HL-60 (cell line): ENCODE measurements at regions not wholly inside any gene's neighbourhood (a gene's known extent, or its start where the extent isn't known, plus 50 kb on each side); places are given as distances from the start of the nearest gene placed in this dataset.

Experiments
- DNase-seq, 2 experiments: peaks; one replicate each; pipeline ENCODE4 v3.0.0-alpha.2; 2010 to 2020; ENCODE audit warnings: low read depth in 1 of 2, low spot score in 1 of 2
- H3K27ac ChIP-seq: fragments of 250-450 bp; sonication (Bioruptor Pico); replicated peaks from 2 replicates; pipeline ENCODE4 v1.5.1; 2020; ENCODE audit warnings: mild to moderate bottlenecking, moderate library complexity
- H3K27me3 ChIP-seq: fragments of 250-450 bp; sonication (Bioruptor Pico); 2 replicates; pipeline ENCODE4 v1.5.1; 2021; ENCODE audit warnings: mild to moderate bottlenecking, moderate library complexity; ENCODE audit not compliant: insufficient read depth, poor library complexity, severe bottlenecking
- H3K4me3 ChIP-seq: replicated peaks from 2 replicates; pipeline ENCODE4 v1.5.1; 2011; ENCODE audit warnings: mild to moderate bottlenecking, control low read depth, low read length; ENCODE audit not compliant: insufficient read depth
- GABPA ChIP-seq: IDR thresholded peaks from 2 replicates; pipeline ENCODE4 v1.6.1; 2012; ENCODE audit warnings: low read depth
- POLR2AphosphoS5 ChIP-seq: IDR thresholded peaks from 2 replicates; pipeline ENCODE4 v1.6.1; 2012; ENCODE audit warnings: low read depth
- SPI1 ChIP-seq: IDR thresholded peaks from 2 replicates; pipeline ENCODE4 v1.6.1; 2012; ENCODE audit warnings: low read depth, mild to moderate bottlenecking, borderline replicate concordance
- TF ChIP-seq, protein P1 (sequence below): IDR thresholded peaks from 2 replicates; pipeline ENCODE4 v1.6.1; 2012; ENCODE audit warnings: low read depth; ENCODE audit not compliant: insufficient replicate concordance
- TF ChIP-seq, protein P2 (sequence below): IDR thresholded peaks from one replicate; pipeline ENCODE4 v1.5.1; 2011; ENCODE audit warnings: low read length, control low read depth, inconsistent platforms; ENCODE audit not compliant: insufficient read depth

DNA sequence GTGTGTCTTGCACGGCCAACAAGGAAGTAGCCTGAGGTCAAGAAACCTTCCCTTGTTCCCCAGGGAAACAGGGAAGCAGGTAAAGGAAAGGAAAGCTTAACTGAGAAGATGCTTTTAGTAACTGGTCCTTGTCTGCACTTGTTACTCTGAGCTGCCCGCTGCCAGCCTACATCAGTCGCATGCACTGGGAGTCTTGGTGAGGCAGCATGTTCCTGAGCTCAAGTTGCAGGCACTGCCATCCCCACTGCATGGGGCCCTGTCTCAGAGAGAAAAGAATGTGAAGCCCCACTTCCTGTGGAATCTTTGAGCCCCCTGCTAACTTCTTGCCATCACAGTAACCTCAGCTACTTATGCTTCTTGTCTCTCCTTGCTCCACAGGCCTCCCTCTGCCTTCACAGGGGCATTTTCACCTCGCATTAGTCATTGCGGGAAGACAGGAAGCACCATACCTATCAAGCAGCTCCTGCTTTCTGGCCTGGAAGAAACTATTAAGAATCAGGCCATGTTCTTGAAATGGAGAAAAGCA lies 344.1 kb upstream of the ADAMTSL1 start:
- no peak for DNase-seq
- TF ChIP-seq SPI1 (no peak), POLR2AphosphoS5 (no peak)

DNA sequence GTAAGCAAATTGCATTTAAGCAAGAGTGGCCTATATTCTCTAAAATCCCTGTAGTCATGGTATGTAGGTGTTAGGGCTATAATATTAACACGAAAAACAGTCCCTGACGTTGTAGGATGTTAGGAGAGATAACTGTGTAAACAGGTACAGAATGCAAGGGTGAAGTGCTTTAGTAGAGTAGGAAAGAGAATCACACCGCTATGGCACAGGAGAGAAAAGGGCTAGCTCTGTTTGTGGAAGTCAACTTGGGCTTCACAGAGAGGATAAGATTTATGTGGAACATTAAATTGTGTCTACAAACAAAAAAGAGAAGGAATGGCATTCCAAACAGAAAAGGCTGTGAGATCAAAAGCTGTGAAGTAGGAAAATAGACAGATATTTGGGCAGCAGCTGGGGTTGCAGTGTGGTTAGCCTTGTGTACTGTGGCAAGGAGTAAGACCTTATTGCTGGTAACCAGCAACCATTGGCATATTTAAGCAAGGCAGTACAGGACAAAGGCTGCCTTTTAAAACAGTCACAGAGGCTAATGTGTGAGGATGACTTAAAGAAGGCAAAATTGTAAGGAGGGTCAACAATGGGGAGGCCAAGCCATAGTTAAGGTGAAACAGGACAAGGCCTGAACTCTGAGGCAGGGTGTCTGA lies 337.5 kb upstream of the ADAMTSL1 start:
- Histone ChIP-seq H3K27me3 (no peaks in the 10 kb centered on the region), H3K27ac (no peak overlapping the region), H3K4me3 (no peak overlapping the region)
- no peak for TF ChIP-seq SPI1
- TF ChIP-seq POLR2AphosphoS5: no peak
- TF ChIP-seq, protein P1, sequence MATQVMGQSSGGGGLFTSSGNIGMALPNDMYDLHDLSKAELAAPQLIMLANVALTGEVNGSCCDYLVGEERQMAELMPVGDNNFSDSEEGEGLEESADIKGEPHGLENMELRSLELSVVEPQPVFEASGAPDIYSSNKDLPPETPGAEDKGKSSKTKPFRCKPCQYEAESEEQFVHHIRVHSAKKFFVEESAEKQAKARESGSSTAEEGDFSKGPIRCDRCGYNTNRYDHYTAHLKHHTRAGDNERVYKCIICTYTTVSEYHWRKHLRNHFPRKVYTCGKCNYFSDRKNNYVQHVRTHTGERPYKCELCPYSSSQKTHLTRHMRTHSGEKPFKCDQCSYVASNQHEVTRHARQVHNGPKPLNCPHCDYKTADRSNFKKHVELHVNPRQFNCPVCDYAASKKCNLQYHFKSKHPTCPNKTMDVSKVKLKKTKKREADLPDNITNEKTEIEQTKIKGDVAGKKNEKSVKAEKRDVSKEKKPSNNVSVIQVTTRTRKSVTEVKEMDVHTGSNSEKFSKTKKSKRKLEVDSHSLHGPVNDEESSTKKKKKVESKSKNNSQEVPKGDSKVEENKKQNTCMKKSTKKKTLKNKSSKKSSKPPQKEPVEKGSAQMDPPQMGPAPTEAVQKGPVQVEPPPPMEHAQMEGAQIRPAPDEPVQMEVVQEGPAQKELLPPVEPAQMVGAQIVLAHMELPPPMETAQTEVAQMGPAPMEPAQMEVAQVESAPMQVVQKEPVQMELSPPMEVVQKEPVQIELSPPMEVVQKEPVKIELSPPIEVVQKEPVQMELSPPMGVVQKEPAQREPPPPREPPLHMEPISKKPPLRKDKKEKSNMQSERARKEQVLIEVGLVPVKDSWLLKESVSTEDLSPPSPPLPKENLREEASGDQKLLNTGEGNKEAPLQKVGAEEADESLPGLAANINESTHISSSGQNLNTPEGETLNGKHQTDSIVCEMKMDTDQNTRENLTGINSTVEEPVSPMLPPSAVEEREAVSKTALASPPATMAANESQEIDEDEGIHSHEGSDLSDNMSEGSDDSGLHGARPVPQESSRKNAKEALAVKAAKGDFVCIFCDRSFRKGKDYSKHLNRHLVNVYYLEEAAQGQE: no peak
- TF ChIP-seq GABPA: no peak
- TF ChIP-seq, protein P2, sequence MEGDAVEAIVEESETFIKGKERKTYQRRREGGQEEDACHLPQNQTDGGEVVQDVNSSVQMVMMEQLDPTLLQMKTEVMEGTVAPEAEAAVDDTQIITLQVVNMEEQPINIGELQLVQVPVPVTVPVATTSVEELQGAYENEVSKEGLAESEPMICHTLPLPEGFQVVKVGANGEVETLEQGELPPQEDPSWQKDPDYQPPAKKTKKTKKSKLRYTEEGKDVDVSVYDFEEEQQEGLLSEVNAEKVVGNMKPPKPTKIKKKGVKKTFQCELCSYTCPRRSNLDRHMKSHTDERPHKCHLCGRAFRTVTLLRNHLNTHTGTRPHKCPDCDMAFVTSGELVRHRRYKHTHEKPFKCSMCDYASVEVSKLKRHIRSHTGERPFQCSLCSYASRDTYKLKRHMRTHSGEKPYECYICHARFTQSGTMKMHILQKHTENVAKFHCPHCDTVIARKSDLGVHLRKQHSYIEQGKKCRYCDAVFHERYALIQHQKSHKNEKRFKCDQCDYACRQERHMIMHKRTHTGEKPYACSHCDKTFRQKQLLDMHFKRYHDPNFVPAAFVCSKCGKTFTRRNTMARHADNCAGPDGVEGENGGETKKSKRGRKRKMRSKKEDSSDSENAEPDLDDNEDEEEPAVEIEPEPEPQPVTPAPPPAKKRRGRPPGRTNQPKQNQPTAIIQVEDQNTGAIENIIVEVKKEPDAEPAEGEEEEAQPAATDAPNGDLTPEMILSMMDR: no peak
- DNase-seq: no peak

More for the DNA sequence above, 344.1 kb upstream of the ADAMTSL1 start:
- no peak overlapping the region for H3K27ac ChIP-seq
- H3K4me3 ChIP-seq: no peak overlapping the region
- no peaks in the 10 kb centered on the region for H3K27me3 ChIP-seq

DNA sequence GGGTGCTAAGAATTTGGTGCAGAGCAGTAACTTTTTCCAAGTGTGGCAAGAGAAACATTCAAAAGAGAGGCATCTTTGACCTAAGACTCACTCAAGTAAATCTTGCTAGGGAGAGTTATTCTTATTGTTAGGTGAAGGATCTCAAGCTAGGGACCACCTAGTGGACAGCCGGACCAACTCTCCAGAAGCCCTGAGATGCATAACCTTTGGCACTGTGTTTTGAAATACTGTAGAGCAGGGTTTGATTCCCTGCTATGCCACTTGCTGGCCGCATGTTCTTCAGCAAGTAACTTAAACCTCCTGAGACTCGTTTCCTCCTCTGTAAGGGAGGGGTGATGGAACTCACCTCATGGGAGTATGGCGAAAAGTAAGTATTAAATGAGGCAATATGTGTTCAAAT lies 336.1 kb upstream of the ADAMTSL1 start:
- H3K4me3 ChIP-seq: no peak overlapping the region
- no peak overlapping the region for H3K27ac ChIP-seq
- no peak for DNase-seq
- no peaks in the 10 kb centered on the region for H3K27me3 ChIP-seq
- no peak for TF ChIP-seq POLR2AphosphoS5
- TF ChIP-seq SPI1: no peak
- TF ChIP-seq, protein P1: no peak
- no peak for TF ChIP-seq GABPA
- TF ChIP-seq, protein P2: no peak

- no peak overlapping the region for H3K4me3 ChIP-seq
- no peak for TF ChIP-seq SPI1
- TF ChIP-seq POLR2AphosphoS5: no peak
- no peak for TF ChIP-seq GABPA
- TF ChIP-seq, protein P2: no peak
- TF ChIP-seq, protein P1: no peak
- H3K27ac ChIP-seq: no peak overlapping the region
- no peak for DNase-seq
- no peaks in the 10 kb centered on the region for H3K27me3 ChIP-seq
Measured at GRCh38 chr9:18138656-18139055, 335.3 kb upstream of the ADAMTSL1 start.
